GM19025 (cell line): ENCODE measurements at regions not wholly inside any gene's neighbourhood (a gene's known extent, or its start where the extent isn't known, plus 50 kb on each side); places are given as distances from the start of the nearest gene placed in this dataset.

Experiments
- ATAC-seq: cut with Tn5 transposase; IDR thresholded peaks from one replicate; pipeline ENCODE4 v1.9.1; 2021; ENCODE audit warnings: mild to moderate bottlenecking, low read depth, moderate library complexity; ENCODE audit not compliant: unreplicated experiment

- no peak for ATAC-seq
Measured at GRCh38 chr5:67454957-67455561, 258.5 kb upstream of the CD180 start.

- ATAC-seq: no peak
Measured at GRCh38 chr5:67453111-67453905, 256.7 kb upstream of the CD180 start.

GRCh38 chr5:67451640-67452279 is 255.2 kb upstream of the CD180 start:
- ATAC-seq: no peak

- no peak for ATAC-seq
Measured at GRCh38 chr5:67447732-67448131, 251.1 kb upstream of the CD180 start.

- ATAC-seq: no peak
Measured at GRCh38 chr5:67437905-67438845, 241.6 kb upstream of the CD180 start.

- ATAC-seq: no peak
Measured at GRCh38 chr5:67435032-67435431, 238.4 kb upstream of the CD180 start.

- no peak for ATAC-seq
Measured at GRCh38 chr5:67434466-67434865, 237.9 kb upstream of the CD180 start.

GRCh38 chr5:67432606-67433005 is 236.0 kb upstream of the CD180 start:
- ATAC-seq: no peak

GRCh38 chr5:67431191-67431590 is 234.6 kb upstream of the CD180 start:
- no peak for ATAC-seq

GRCh38 chr5:67427850-67428298 is 231.3 kb upstream of the CD180 start:
- ATAC-seq: no peak

GRCh38 chr5:67426961-67427849 is 230.6 kb upstream of the CD180 start:
- no peak for ATAC-seq

GRCh38 chr5:67425514-67425913 is 228.9 kb upstream of the CD180 start:
- no peak for ATAC-seq

- ATAC-seq: no peak
Measured at GRCh38 chr5:67417839-67418238, 221.2 kb upstream of the CD180 start.

- no peak for ATAC-seq
Measured at GRCh38 chr5:67416986-67417385, 220.4 kb upstream of the CD180 start.

GRCh38 chr5:67416133-67416937 is 219.7 kb upstream of the CD180 start:
- no peak for ATAC-seq

GRCh38 chr5:67414712-67415111 is 218.1 kb upstream of the CD180 start:
- ATAC-seq: no peak

- no peak for ATAC-seq
Measured at GRCh38 chr5:67413721-67414120, 217.1 kb upstream of the CD180 start.

- no peak for ATAC-seq
Measured at GRCh38 chr5:67409126-67409777, 212.7 kb upstream of the CD180 start.
